Progenitor cell of endocrine pancreas (in vitro differentiated cells): ENCODE measurements at regions not wholly inside any gene's neighbourhood (a gene's known extent, or its start where the extent isn't known, plus 50 kb on each side); places are given as distances from the start of the nearest gene placed in this dataset.

Experiments used
- DNase-seq: peaks from one replicate; pipeline ENCODE4 v3.0.0; 2021; ENCODE audit warnings: low spot score; ENCODE audit not compliant: unreplicated experiment
- H3K27ac Mint-ChIP-seq: 2 replicates; pipeline ENCODE4 v1.8.0; 2021; ENCODE audit warnings: mild to moderate bottlenecking, moderate library complexity, mixed read lengths
- H3K27me3 Mint-ChIP-seq: 2 replicates; pipeline ENCODE4 v1.8.0; 2021; ENCODE audit warnings: mixed read lengths
- H3K36me3 Mint-ChIP-seq: 2 replicates; pipeline ENCODE4 v1.8.0; 2022; ENCODE audit warnings: mixed read lengths; ENCODE audit not compliant: insufficient read depth
- H3K4me1 Mint-ChIP-seq: 2 replicates; pipeline ENCODE4 v1.8.0; 2021; ENCODE audit warnings: low read depth, mixed read lengths
- H3K4me3 Mint-ChIP-seq: 2 replicates; pipeline ENCODE4 v1.8.0; 2021; ENCODE audit warnings: low read depth, mild to moderate bottlenecking, moderate library complexity, mixed read lengths
- H3K9me3 Mint-ChIP-seq: 2 replicates; pipeline ENCODE4 v1.8.0; 2021; ENCODE audit warnings: low read depth, mixed read lengths
- CTCF ChIP-seq: fragments of 200-600 bp; sonication (generic); IDR thresholded peaks from one replicate; pipeline ENCODE4 v1.5.0; 2021; ENCODE audit warnings: antibody characterized with exemption, mild to moderate bottlenecking; ENCODE audit not compliant: unreplicated experiment

DNA sequence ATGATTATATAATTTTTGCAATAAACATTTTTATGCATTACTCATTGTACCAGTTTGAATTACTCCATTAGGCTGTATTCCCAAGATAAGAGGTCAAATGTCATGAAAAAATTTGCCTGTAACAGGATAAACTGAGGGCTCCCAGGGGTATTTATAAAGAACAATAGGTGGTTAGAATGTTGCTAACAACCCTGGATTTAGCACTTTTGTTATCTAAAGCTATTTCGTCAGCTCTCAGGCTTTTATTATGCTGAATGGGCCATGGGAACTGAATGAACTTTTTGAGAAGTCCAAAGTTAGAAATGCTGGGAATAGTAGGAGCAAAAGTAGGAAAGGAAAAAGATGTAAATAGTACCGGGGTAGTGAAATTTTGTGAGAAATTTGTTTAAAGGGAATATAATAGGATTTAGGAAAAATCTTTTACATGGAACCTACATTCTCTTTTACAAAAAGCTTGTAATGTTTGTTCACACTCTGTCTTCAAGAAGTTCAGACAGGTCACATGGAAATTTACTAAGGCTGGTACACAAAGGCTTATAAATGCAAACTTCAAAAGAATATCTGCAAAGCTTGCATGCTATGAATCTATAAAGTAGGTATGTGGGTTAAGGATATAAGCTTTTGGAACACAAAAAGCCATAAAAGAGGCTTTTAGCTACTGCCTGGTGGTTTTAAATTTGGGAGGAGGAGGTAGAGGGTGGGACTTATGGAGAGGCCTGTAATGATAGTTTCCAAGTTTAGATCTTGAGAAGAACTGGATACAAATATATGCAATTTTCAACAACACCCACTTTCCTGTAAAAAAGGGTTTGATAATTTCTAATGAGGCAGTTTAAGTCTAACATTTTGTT lies 445.8 kb upstream of the NAALADL2 start:
- TF ChIP-seq CTCF = no peak
- no peak for DNase-seq
- no peaks in the 10 kb centered on the region for H3K27me3 Mint-ChIP-seq
- H3K36me3 Mint-ChIP-seq = no peaks in the 10 kb centered on the region
- peaks cover 8% of the 10 kb centered on the region for H3K4me1 Mint-ChIP-seq
- no peak overlapping the region for H3K4me3 Mint-ChIP-seq
- H3K9me3 Mint-ChIP-seq = no peaks in the 10 kb centered on the region
- H3K27ac Mint-ChIP-seq = no peak overlapping the region

DNA sequence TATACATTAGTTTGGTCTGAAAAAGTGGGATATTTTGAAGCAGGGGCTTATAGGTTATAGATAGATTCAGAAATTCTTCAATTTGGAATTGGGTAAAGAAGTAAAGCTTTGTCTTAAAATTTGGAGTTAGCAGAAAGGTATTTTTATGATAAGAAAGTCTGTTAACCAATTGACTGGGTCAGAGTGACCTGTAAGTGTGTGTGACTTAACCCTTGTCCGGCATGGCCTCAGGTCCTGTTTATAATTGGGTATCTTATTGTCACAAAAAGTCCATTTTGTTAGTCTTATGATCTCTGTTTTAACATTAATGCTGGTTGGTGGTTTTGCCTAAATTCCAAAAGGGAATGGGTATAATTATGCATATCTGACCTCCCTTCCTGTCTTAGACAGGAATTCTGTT lies 444.2 kb upstream of the NAALADL2 start:
- Mint-ChIP-seq H3K4me1 (peaks cover 3% of the 10 kb centered on the region), H3K9me3 (no peaks in the 10 kb centered on the region), H3K4me3 (no peak overlapping the region), H3K36me3 (no peaks in the 10 kb centered on the region), H3K27me3 (no peaks in the 10 kb centered on the region), H3K27ac (no peak overlapping the region)
- no peak for TF ChIP-seq CTCF
- no peak for DNase-seq

DNA sequence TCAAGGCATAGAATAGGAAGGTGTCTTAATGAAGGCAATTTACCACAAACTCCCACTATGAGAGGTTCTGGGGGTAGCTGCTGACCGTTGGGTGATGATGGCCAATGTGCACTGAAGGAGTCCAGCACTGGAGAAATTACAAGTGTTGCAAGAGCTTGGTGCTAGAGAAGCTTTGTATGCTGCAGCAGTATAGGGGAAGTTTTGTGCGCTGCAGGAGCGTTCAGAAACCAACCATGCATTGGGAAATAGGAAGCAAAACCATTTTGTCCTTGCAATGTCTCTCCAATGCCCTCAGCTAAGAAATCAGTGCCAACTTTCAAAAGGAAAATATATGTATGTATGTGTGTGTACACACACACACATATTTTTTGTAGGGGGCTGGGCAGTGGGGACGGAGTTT lies 441.6 kb upstream of the NAALADL2 start:
- no peak overlapping the region for H3K27ac Mint-ChIP-seq
- peaks cover 3% of the 10 kb centered on the region for H3K4me1 Mint-ChIP-seq
- H3K36me3 Mint-ChIP-seq = no peaks in the 10 kb centered on the region
- H3K27me3 Mint-ChIP-seq = no peaks in the 10 kb centered on the region
- H3K4me3 Mint-ChIP-seq = no peak overlapping the region
- DNase-seq = no peak
- no peak for TF ChIP-seq CTCF
- H3K9me3 Mint-ChIP-seq = no peaks in the 10 kb centered on the region

- no peak overlapping the region for H3K4me3 Mint-ChIP-seq
- peaks cover 2% of the 10 kb centered on the region for H3K4me1 Mint-ChIP-seq
- peaks cover 2% of the 10 kb centered on the region for H3K27me3 Mint-ChIP-seq
- TF ChIP-seq CTCF = no peak
- no peaks in the 10 kb centered on the region for H3K36me3 Mint-ChIP-seq
- H3K9me3 Mint-ChIP-seq = no peaks in the 10 kb centered on the region
- no peak for DNase-seq
- H3K27ac Mint-ChIP-seq = no peak overlapping the region
These were observed 439.9 kb upstream of the NAALADL2 start for GRCh38 chr3:174419216-174419615.

GRCh38 chr3:174423936-174424335 lies 435.2 kb upstream of the NAALADL2 start:
- Mint-ChIP-seq H3K27ac (no peak overlapping the region), H3K27me3 (peaks cover 2% of the 10 kb centered on the region), H3K9me3 (no peaks in the 10 kb centered on the region), H3K4me1 (no peaks in the 10 kb centered on the region), H3K4me3 (no peak overlapping the region), H3K36me3 (no peaks in the 10 kb centered on the region)
- DNase-seq = no peak
- TF ChIP-seq CTCF = no peak
